Liver (tissue), 9 donors: ENCODE measurements at regions not wholly inside any gene's neighbourhood (a gene's known extent, or its start where the extent isn't known, plus 50 kb on each side); places are given as distances from the start of the nearest gene placed in this dataset. TPM values are rescaled to one million over a fixed set of nuclear protein-coding genes. Genes with fewer than 3 reads are reported as not detected.

Experiments used
- DNase-seq: peaks from one replicate; pipeline ENCODE4 v3.0.0-alpha.2; 2017; ENCODE audit warnings: low spot score
- H3K27ac ChIP-seq, 2 donors: one replicate each; pipeline ENCODE4 v1.7.0; 2013; ENCODE audit warnings: inconsistent platforms in 2 of 2, low read length in 2 of 2, control low read depth in 1 of 2, low read depth in 1 of 2, mild to moderate bottlenecking in 1 of 2
- H3K27me3 ChIP-seq, 4 donors: one replicate each; pipeline versions ENCODE4 v1.6.1 to v1.7.0; 2013; ENCODE audit warnings: low read length in 3 of 4, inconsistent platforms in 1 of 4, mild to moderate bottlenecking in 1 of 4, moderate library complexity in 1 of 4; ENCODE audit not compliant: control insufficient read depth in 4 of 4, insufficient read depth in 4 of 4
- H3K36me3 ChIP-seq, 4 donors: one replicate each; pipeline versions ENCODE4 v1.6.1 to v1.7.0; 2013; ENCODE audit warnings: low read length in 3 of 4, mild to moderate bottlenecking in 3 of 4, low read depth in 1 of 4, moderate library complexity in 1 of 4; ENCODE audit not compliant: control insufficient read depth in 4 of 4, insufficient read depth in 3 of 4
- H3K4me1 ChIP-seq, 4 donors: one replicate each; pipeline versions ENCODE4 v1.6.1 to v1.7.0; 2013; ENCODE audit warnings: low read length in 3 of 4, mild to moderate bottlenecking in 3 of 4, moderate library complexity in 1 of 4; ENCODE audit not compliant: control insufficient read depth in 4 of 4, insufficient read depth in 4 of 4
- H3K4me3 ChIP-seq, 3 donors: one replicate each; pipeline versions ENCODE4 v1.6.1 to v1.7.0; 2013; ENCODE audit warnings: low read length in 3 of 3, control low read depth in 1 of 3, low read depth in 1 of 3, mild to moderate bottlenecking in 1 of 3
- H3K9ac ChIP-seq, 2 donors: one replicate each; pipeline ENCODE4 v1.7.0; 2013; ENCODE audit warnings: low read length in 2 of 2, mild to moderate bottlenecking in 2 of 2, moderate library complexity in 2 of 2, control low read depth in 1 of 2, low read depth in 1 of 2
- H3K9me3 ChIP-seq, 4 donors: one replicate each; pipeline versions ENCODE4 v1.6.1 to v1.7.0; 2013; ENCODE audit warnings: low read length in 3 of 4; ENCODE audit not compliant: control insufficient read depth in 4 of 4
- FOXA1 ChIP-seq: IDR thresholded peaks from 2 replicates; pipeline ENCODE4 v1.6.1; 2016; ENCODE audit warnings: antibody characterized with exemption
- HNF4G ChIP-seq: IDR thresholded peaks from 2 replicates; pipeline ENCODE4 v1.6.1; 2016; ENCODE audit warnings: antibody characterized with exemption
- JUND ChIP-seq, 2 donors: IDR thresholded peaks; 2 replicates each; pipeline ENCODE4 v1.6.1; 2016; ENCODE audit warnings: antibody characterized with exemption in 2 of 2
- RAD21 ChIP-seq, 2 donors: IDR thresholded peaks; 2 replicates each; pipeline ENCODE4 v1.6.1; 2016; ENCODE audit warnings: antibody characterized with exemption in 2 of 2, mild to moderate bottlenecking in 2 of 2
- RXRA ChIP-seq, 2 donors: IDR thresholded peaks; 2 replicates each; pipeline ENCODE4 v1.6.1; 2017 to 2018; ENCODE audit warnings: antibody characterized with exemption in 2 of 2, mild to moderate bottlenecking in 1 of 2
- SP1 ChIP-seq: IDR thresholded peaks from 2 replicates; pipeline ENCODE4 v1.6.1; 2018; ENCODE audit warnings: antibody characterized with exemption, mild to moderate bottlenecking
- TAF1 ChIP-seq: conservative IDR thresholded peaks from 2 replicates; pipeline ENCODE4 v1.6.1; 2016; ENCODE audit warnings: antibody characterized with exemption, mild to moderate bottlenecking
- YY1 ChIP-seq: IDR thresholded peaks from 2 replicates; pipeline ENCODE4 v1.6.1; 2016; ENCODE audit warnings: antibody characterized with exemption, mild to moderate bottlenecking
- WGBS: extraction: QIAGEN DNeasy Blood & Tissue Kit; methylation state at CpG from one replicate; pipeline ENCODE4 v1.1.7; 2013; 5-methylcytosine and 5-hydroxymethylcytosine counted together
- small RNA-seq: library from RNA; depleted of rRNA; stranded (forward); fragments of <200 nt; gene quantifications from one replicate; pipeline ENCODE3, GENCODE V24; 2014
- TF ChIP-seq, protein P1 (sequence below): fragments of 150-350 bp; IDR thresholded peaks from 2 replicates; pipeline ENCODE4 v1.5.1; 2017; ENCODE audit warnings: improper control_type of control experiment, low read depth, low read length; ENCODE audit not compliant: missing input control
- TF ChIP-seq, protein P2 (sequence below): IDR thresholded peaks from 2 replicates; pipeline ENCODE4 v1.6.1; 2016; ENCODE audit warnings: antibody characterized with exemption
- TF ChIP-seq, protein P3 (sequence below): IDR thresholded peaks from 2 replicates; pipeline ENCODE4 v1.6.1; 2016; ENCODE audit warnings: antibody characterized with exemption, mild to moderate bottlenecking
- TF ChIP-seq, protein P4 (sequence below): IDR thresholded peaks from 2 replicates; pipeline ENCODE4 v1.6.1; 2016; ENCODE audit warnings: antibody characterized with exemption
- donor health status: healthy.
- donor health status: healthy.
- donor health status: healthy.
- donor health status: healthy.
- donor health status: healthy.

DNA sequence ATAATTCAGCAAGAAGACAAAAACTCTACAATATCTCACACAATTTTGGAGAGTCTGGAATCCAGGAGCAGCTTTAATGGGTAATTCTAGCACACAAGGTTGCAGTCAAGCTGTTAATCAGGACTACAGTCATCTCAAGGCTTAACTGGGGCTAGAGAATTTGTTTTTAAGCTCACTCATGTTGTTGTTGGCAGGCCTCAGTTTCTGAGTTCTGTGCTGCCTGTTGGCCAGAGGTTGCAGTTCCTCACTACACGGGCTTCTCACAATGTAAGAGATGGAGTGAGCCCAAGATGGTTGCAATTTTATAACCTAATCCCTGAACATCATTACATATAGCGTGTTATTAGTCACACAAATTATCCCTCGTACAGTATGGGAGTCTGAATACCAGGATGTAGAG is 50.6 kb upstream of the TMEFF2 start:
- Histone ChIP-seq H3K27ac (no peak overlapping the region), H3K9me3 (peaks cover 0 to 1% (median 0%) of the 10 kb centered on the region in 4 donors), H3K4me1 (no peaks in the 10 kb centered on the region), H3K9ac (no peak overlapping the region), H3K36me3 (no peaks in the 10 kb centered on the region), H3K27me3 (no peaks in the 10 kb centered on the region), H3K4me3 (no peak overlapping the region)
- 72% methylated on average over 3 of the region's 3 CpGs for WGBS
- TF ChIP-seq, protein P1, sequence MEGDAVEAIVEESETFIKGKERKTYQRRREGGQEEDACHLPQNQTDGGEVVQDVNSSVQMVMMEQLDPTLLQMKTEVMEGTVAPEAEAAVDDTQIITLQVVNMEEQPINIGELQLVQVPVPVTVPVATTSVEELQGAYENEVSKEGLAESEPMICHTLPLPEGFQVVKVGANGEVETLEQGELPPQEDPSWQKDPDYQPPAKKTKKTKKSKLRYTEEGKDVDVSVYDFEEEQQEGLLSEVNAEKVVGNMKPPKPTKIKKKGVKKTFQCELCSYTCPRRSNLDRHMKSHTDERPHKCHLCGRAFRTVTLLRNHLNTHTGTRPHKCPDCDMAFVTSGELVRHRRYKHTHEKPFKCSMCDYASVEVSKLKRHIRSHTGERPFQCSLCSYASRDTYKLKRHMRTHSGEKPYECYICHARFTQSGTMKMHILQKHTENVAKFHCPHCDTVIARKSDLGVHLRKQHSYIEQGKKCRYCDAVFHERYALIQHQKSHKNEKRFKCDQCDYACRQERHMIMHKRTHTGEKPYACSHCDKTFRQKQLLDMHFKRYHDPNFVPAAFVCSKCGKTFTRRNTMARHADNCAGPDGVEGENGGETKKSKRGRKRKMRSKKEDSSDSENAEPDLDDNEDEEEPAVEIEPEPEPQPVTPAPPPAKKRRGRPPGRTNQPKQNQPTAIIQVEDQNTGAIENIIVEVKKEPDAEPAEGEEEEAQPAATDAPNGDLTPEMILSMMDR: no peak
- no peak for TF ChIP-seq YY1
- TF ChIP-seq, protein P2, sequence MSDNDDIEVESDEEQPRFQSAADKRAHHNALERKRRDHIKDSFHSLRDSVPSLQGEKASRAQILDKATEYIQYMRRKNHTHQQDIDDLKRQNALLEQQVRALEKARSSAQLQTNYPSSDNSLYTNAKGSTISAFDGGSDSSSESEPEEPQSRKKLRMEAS: no peak
- TF ChIP-seq RAD21 (IDR thresholded peaks at IDR 0.05): no peak
- no peak for TF ChIP-seq RXRA (IDR thresholded peaks at IDR 0.05)
- no peak for TF ChIP-seq HNF4G
- TF ChIP-seq SP1: no peak
- TF ChIP-seq FOXA1: no peak
- TF ChIP-seq, protein P3, sequence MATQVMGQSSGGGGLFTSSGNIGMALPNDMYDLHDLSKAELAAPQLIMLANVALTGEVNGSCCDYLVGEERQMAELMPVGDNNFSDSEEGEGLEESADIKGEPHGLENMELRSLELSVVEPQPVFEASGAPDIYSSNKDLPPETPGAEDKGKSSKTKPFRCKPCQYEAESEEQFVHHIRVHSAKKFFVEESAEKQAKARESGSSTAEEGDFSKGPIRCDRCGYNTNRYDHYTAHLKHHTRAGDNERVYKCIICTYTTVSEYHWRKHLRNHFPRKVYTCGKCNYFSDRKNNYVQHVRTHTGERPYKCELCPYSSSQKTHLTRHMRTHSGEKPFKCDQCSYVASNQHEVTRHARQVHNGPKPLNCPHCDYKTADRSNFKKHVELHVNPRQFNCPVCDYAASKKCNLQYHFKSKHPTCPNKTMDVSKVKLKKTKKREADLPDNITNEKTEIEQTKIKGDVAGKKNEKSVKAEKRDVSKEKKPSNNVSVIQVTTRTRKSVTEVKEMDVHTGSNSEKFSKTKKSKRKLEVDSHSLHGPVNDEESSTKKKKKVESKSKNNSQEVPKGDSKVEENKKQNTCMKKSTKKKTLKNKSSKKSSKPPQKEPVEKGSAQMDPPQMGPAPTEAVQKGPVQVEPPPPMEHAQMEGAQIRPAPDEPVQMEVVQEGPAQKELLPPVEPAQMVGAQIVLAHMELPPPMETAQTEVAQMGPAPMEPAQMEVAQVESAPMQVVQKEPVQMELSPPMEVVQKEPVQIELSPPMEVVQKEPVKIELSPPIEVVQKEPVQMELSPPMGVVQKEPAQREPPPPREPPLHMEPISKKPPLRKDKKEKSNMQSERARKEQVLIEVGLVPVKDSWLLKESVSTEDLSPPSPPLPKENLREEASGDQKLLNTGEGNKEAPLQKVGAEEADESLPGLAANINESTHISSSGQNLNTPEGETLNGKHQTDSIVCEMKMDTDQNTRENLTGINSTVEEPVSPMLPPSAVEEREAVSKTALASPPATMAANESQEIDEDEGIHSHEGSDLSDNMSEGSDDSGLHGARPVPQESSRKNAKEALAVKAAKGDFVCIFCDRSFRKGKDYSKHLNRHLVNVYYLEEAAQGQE: no peak
- TF ChIP-seq TAF1: no peak
- no peak for TF ChIP-seq JUND (IDR thresholded peaks at IDR 0.05)
- TF ChIP-seq, protein P4, sequence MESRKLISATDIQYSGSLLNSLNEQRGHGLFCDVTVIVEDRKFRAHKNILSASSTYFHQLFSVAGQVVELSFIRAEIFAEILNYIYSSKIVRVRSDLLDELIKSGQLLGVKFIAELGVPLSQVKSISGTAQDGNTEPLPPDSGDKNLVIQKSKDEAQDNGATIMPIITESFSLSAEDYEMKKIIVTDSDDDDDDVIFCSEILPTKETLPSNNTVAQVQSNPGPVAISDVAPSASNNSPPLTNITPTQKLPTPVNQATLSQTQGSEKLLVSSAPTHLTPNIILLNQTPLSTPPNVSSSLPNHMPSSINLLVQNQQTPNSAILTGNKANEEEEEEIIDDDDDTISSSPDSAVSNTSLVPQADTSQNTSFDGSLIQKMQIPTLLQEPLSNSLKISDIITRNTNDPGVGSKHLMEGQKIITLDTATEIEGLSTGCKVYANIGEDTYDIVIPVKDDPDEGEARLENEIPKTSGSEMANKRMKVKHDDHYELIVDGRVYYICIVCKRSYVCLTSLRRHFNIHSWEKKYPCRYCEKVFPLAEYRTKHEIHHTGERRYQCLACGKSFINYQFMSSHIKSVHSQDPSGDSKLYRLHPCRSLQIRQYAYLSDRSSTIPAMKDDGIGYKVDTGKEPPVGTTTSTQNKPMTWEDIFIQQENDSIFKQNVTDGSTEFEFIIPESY: no peak
- no peak for DNase-seq

Small RNA genes in the stretch of these regions (small RNA-seq; reads per million reads assigned to genes)
- not detected for gene AC068135.1
- not detected for gene AC074290.1
- not detected for gene RF00017
- not detected for gene RF00273
- not detected for gene RNU6-169P
